VCaP (cell line): ENCODE measurements at regions not wholly inside any gene's neighbourhood (a gene's known extent, or its start where the extent isn't known, plus 50 kb on each side); places are given as distances from the start of the nearest gene placed in this dataset.
"Not testable (repeated sequence)": the region's sequence is repeated elsewhere in the genome, so short reads cannot be mapped to it uniquely, and the experiment has no call there.

Experiments
- H3K27ac ChIP-seq: fragments of 450-650 bp; 2 replicates; pipeline ENCODE4 v1.5.1; 2017
- CTCF ChIP-seq: fragments of 450-650 bp; conservative IDR thresholded peaks from 2 replicates; pipeline ENCODE4 v1.5.1; 2017; ENCODE audit warnings: mild to moderate bottlenecking, moderate library complexity

DNA sequence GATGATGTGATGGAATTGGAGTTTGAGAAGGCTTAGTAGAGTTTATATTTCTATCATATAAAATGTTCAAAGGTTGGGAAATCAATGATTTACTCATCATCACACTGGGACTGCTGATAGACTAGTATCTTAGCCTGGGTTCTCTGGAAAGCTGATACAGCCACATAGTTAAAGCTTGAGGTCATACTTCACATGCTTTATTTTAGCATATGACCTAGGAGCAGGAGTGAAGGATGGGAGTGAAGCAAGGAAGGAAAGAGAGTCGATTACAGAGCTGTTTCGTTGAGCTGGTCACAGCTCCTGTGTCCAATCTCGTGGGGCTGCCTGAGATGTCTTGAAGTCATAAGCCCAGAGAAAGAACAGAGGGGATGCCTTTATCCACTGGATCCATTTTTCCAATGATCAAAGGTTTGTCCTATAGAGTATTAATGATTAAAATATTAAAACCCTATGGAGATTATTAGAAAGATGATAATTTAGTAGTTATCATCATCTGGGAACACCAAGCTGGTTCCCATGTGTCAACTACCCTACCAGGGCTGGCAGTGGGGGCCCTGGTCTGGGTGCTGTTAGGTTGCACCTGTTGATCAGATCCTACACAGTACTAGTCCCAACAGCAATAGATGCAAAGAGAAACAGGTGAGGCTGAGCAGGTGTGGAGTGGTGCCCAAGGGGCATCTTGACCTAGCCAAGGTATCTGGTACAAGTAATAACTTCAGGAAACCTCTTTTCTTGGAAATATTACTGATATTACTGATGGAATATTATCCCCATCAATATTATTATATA lies 77.8 kb downstream of the BAMBI start:
- no peak for TF ChIP-seq CTCF
- H3K27ac ChIP-seq = no peak overlapping the region

DNA sequence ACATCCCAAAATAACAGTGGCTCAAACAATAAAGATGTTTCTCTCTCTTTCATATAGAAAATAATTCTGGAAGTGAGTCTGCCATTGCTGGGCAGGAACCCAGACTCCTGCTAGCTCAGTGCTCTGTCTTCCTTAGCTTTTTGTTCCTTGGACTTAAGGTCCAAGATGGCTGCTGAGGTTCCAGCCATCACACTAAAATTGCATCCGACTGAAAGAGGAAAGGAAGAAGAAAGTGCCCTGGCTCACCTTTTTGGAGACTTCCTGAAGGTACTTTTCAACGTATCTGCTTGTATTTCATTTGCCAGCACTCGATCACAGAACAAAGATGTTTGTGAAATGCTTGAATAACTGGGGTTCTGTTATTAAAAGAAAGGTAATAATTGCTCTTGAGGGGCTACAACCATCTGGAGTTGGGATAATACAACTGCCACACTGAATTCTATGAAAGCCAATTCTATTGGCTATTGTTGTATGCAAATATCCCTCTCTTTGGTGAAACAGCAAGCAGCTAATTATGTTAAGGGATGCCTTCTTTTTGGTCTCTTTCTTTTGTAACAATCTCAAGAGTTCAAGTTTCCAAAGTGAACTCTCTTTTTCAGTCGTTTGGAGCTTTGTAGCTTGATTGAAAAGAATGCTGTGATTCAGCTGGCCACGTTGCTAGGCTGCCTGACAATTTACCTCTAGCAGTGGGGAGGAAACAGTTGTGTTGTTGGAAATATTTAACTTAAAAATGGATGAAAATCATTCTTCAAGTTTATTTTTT lies 83.9 kb downstream of the BAMBI start:
- no peak overlapping the region for H3K27ac ChIP-seq

GRCh38 chr10:28763471-28764170 lies 86.3 kb downstream of the BAMBI start:
- no peak for TF ChIP-seq CTCF

More for the DNA sequence above, 83.9 kb downstream of the BAMBI start:
- TF ChIP-seq CTCF = no peak

DNA sequence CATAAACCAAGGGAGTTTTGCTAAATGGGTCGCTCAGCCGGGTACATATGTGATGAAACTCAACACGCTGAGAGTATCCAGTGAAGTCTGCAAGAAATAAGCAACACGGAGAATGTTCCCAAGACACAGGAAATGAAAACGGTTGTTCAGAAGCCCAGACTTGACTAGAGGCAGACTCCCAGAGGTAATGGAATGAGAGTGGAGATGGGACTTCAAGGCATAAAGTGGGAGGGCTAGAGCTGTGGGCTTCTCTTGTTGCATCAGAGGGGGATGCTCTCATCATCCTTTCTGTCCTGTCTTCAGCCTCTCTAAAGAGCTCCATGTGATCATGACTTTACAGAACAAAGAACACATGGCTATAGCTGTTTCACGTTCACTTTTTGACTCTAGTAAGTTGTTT lies 88.3 kb downstream of the BAMBI start:
- TF ChIP-seq CTCF = no peak
- H3K27ac ChIP-seq = no peak overlapping the region

More at GRCh38 chr10:28763471-28764170, 86.3 kb downstream of the BAMBI start:
- no peak overlapping the region for H3K27ac ChIP-seq

DNA sequence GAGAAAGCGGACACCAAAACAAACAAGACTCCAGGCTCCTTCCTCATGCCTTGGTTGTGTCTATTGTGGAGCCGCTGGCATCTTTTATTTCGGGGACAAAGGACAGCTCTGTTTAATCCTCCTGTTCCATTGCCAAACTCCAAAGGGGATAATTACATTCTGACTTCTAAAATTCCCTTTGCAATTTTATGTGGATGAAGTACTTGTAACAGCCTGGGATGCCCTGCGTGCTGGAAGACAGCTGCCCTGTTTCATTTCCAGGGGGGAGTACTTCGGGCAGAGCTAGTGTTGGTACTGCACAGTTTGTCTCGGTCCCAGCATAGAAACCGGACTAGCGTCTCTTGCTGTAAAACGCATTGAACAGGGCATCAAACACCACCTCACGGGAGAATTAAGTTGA lies 90.9 kb downstream of the BAMBI start:
- no peak overlapping the region for H3K27ac ChIP-seq
- TF ChIP-seq CTCF = no peak

GRCh38 chr10:28769091-28769604 lies 91.8 kb downstream of the BAMBI start:
- no peak for TF ChIP-seq CTCF
- no peak overlapping the region for H3K27ac ChIP-seq

DNA sequence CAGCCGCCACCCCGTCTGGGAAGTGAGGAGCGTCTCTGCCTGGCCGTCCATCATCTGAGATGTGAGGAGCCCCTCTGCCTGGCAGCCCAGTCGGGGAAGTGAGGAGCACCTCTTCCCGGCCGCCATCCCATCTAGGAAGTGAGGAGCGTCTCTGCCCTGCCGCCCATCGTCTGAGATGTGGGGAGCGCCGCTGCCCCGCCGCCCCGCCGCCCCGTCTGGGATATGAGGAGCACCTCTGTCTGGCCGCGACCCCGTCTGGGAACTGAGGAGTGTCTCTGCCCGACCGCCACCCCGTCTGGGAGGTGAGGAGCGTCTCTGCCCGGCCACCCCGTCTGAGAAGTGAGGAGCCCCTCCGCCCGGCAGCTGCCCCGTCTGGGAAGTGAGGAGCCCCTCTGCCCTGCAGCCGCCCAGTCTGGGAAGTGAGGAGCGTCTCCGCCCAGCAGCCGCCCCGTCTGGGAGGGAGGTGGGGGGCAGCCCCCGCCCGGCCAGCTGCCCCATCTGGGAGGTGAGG lies 94.3 kb downstream of the BAMBI start:
- not testable (repeated sequence) for H3K27ac ChIP-seq
